ENCODE measurements at regions not wholly inside any gene's neighbourhood (a gene's known extent, or its start where the extent isn't known, plus 50 kb on each side); places are given as distances from the start of the nearest gene placed in this dataset.

- H3K4me1 ChIP-seq (ENCODE audit: control insufficient read depth in 3 of 3, insufficient read depth in 3 of 3, low read length in 3 of 3) = no peaks in the 10 kb centered on the region
- no peak overlapping the region for H3K9ac ChIP-seq (ENCODE audit: low read depth in 1 of 3, low read length in 3 of 3)
- H3K27ac ChIP-seq (ENCODE audit: low read depth, low read length) = no peak overlapping the region
- H3K9me3 ChIP-seq (ENCODE audit: control insufficient read depth in 3 of 3, low read length in 3 of 3) = no peaks in the 10 kb centered on the region
- no peaks in the 10 kb centered on the region for H3K36me3 ChIP-seq (ENCODE audit: control insufficient read depth in 3 of 3, insufficient read depth in 3 of 3, low read length in 3 of 3)
- no peak overlapping the region for H3K4me3 ChIP-seq (ENCODE audit: low read length in 3 of 3)
- H3K27me3 ChIP-seq (ENCODE audit: control insufficient read depth in 3 of 3, insufficient read depth in 3 of 3, low read length in 3 of 3) = no peaks in the 10 kb centered on the region
These were observed 835.4 kb downstream of the SEMA5A start for GRCh38 chr5:8710426-8710930.

- Histone ChIP-seq H3K9me3 (ENCODE audit: control insufficient read depth in 3 of 3, low read length in 3 of 3) (no peaks in the 10 kb centered on the region), H3K4me1 (ENCODE audit: control insufficient read depth in 3 of 3, insufficient read depth in 3 of 3, low read length in 3 of 3) (no peaks in the 10 kb centered on the region), H3K9ac (ENCODE audit: low read depth in 1 of 3, low read length in 3 of 3) (no peak overlapping the region), H3K4me3 (ENCODE audit: low read length in 3 of 3) (no peak overlapping the region), H3K27me3 (ENCODE audit: control insufficient read depth in 3 of 3, insufficient read depth in 3 of 3, low read length in 3 of 3) (no peaks in the 10 kb centered on the region), H3K36me3 (ENCODE audit: control insufficient read depth in 3 of 3, insufficient read depth in 3 of 3, low read length in 3 of 3) (no peaks in the 10 kb centered on the region), H3K27ac (ENCODE audit: low read depth, low read length) (no peak overlapping the region)
These were observed 831.7 kb downstream of the SEMA5A start for GRCh38 chr5:8714198-8714597.

- H3K4me1 ChIP-seq (ENCODE audit: control insufficient read depth in 3 of 3, insufficient read depth in 3 of 3, low read length in 3 of 3) = no peaks in the 10 kb centered on the region
- no peaks in the 10 kb centered on the region for H3K27me3 ChIP-seq (ENCODE audit: control insufficient read depth in 3 of 3, insufficient read depth in 3 of 3, low read length in 3 of 3)
- no peak overlapping the region for H3K9ac ChIP-seq (ENCODE audit: low read depth in 1 of 3, low read length in 3 of 3)
- H3K36me3 ChIP-seq (ENCODE audit: control insufficient read depth in 3 of 3, insufficient read depth in 3 of 3, low read length in 3 of 3) = no peaks in the 10 kb centered on the region
- no peaks in the 10 kb centered on the region for H3K9me3 ChIP-seq (ENCODE audit: control insufficient read depth in 3 of 3, low read length in 3 of 3)
- H3K27ac ChIP-seq (ENCODE audit: low read depth, low read length) = no peak overlapping the region
- H3K4me3 ChIP-seq (ENCODE audit: low read length in 3 of 3) = no peak overlapping the region
These were observed 831.0 kb downstream of the SEMA5A start for GRCh38 chr5:8714861-8715260.

GRCh38 chr5:8719796-8720195 is 826.1 kb downstream of the SEMA5A start:
- H3K9me3 ChIP-seq (ENCODE audit: control insufficient read depth in 3 of 3, low read length in 3 of 3) = no peaks in the 10 kb centered on the region
- H3K4me1 ChIP-seq (ENCODE audit: control insufficient read depth in 3 of 3, insufficient read depth in 3 of 3, low read length in 3 of 3) = no peaks in the 10 kb centered on the region
- no peaks in the 10 kb centered on the region for H3K36me3 ChIP-seq (ENCODE audit: control insufficient read depth in 3 of 3, insufficient read depth in 3 of 3, low read length in 3 of 3)
- no peak overlapping the region for H3K27ac ChIP-seq (ENCODE audit: low read depth, low read length)
- no peak overlapping the region for H3K9ac ChIP-seq (ENCODE audit: low read depth in 1 of 3, low read length in 3 of 3)
- H3K27me3 ChIP-seq (ENCODE audit: control insufficient read depth in 3 of 3, insufficient read depth in 3 of 3, low read length in 3 of 3) = no peaks in the 10 kb centered on the region
- H3K4me3 ChIP-seq (ENCODE audit: low read length in 3 of 3) = no peak overlapping the region

GRCh38 chr5:8720506-8720905 is 825.4 kb downstream of the SEMA5A start:
- Histone ChIP-seq H3K9me3 (ENCODE audit: control insufficient read depth in 3 of 3, low read length in 3 of 3) (no peaks in the 10 kb centered on the region), H3K36me3 (ENCODE audit: control insufficient read depth in 3 of 3, insufficient read depth in 3 of 3, low read length in 3 of 3) (no peaks in the 10 kb centered on the region), H3K4me3 (ENCODE audit: low read length in 3 of 3) (no peak overlapping the region), H3K9ac (ENCODE audit: low read depth in 1 of 3, low read length in 3 of 3) (no peak overlapping the region), H3K27ac (ENCODE audit: low read depth, low read length) (no peak overlapping the region), H3K27me3 (ENCODE audit: control insufficient read depth in 3 of 3, insufficient read depth in 3 of 3, low read length in 3 of 3) (no peaks in the 10 kb centered on the region), H3K4me1 (ENCODE audit: control insufficient read depth in 3 of 3, insufficient read depth in 3 of 3, low read length in 3 of 3) (no peaks in the 10 kb centered on the region)

- Histone ChIP-seq H3K9ac (ENCODE audit: low read depth in 1 of 3, low read length in 3 of 3) (no peak overlapping the region), H3K4me1 (ENCODE audit: control insufficient read depth in 3 of 3, insufficient read depth in 3 of 3, low read length in 3 of 3) (no peaks in the 10 kb centered on the region), H3K9me3 (ENCODE audit: control insufficient read depth in 3 of 3, low read length in 3 of 3) (no peaks in the 10 kb centered on the region), H3K36me3 (ENCODE audit: control insufficient read depth in 3 of 3, insufficient read depth in 3 of 3, low read length in 3 of 3) (no peaks in the 10 kb centered on the region), H3K4me3 (ENCODE audit: low read length in 3 of 3) (no peak overlapping the region), H3K27ac (ENCODE audit: low read depth, low read length) (no peak overlapping the region), H3K27me3 (ENCODE audit: control insufficient read depth in 3 of 3, insufficient read depth in 3 of 3, low read length in 3 of 3) (no peaks in the 10 kb centered on the region)
These were observed 824.3 kb downstream of the SEMA5A start for GRCh38 chr5:8721536-8721935.

GRCh38 chr5:8726383-8727036 is 819.4 kb downstream of the SEMA5A start:
- no peaks in the 10 kb centered on the region for H3K9me3 ChIP-seq (ENCODE audit: control insufficient read depth in 3 of 3, low read length in 3 of 3)
- no peak overlapping the region for H3K4me3 ChIP-seq (ENCODE audit: low read length in 3 of 3)
- H3K9ac ChIP-seq (ENCODE audit: low read depth in 1 of 3, low read length in 3 of 3) = no peak overlapping the region
- no peak overlapping the region for H3K27ac ChIP-seq (ENCODE audit: low read depth, low read length)
- no peaks in the 10 kb centered on the region for H3K36me3 ChIP-seq (ENCODE audit: control insufficient read depth in 3 of 3, insufficient read depth in 3 of 3, low read length in 3 of 3)
- H3K27me3 ChIP-seq (ENCODE audit: control insufficient read depth in 3 of 3, insufficient read depth in 3 of 3, low read length in 3 of 3) = no peaks in the 10 kb centered on the region
- H3K4me1 ChIP-seq (ENCODE audit: control insufficient read depth in 3 of 3, insufficient read depth in 3 of 3, low read length in 3 of 3) = no peaks in the 10 kb centered on the region

GRCh38 chr5:8727396-8727795 is 818.5 kb downstream of the SEMA5A start:
- no peaks in the 10 kb centered on the region for H3K4me1 ChIP-seq (ENCODE audit: control insufficient read depth in 3 of 3, insufficient read depth in 3 of 3, low read length in 3 of 3)
- H3K27ac ChIP-seq (ENCODE audit: low read depth, low read length) = no peak overlapping the region
- no peaks in the 10 kb centered on the region for H3K36me3 ChIP-seq (ENCODE audit: control insufficient read depth in 3 of 3, insufficient read depth in 3 of 3, low read length in 3 of 3)
- H3K9ac ChIP-seq (ENCODE audit: low read depth in 1 of 3, low read length in 3 of 3) = no peak overlapping the region
- H3K9me3 ChIP-seq (ENCODE audit: control insufficient read depth in 3 of 3, low read length in 3 of 3) = no peaks in the 10 kb centered on the region
- no peak overlapping the region for H3K4me3 ChIP-seq (ENCODE audit: low read length in 3 of 3)
- H3K27me3 ChIP-seq (ENCODE audit: control insufficient read depth in 3 of 3, insufficient read depth in 3 of 3, low read length in 3 of 3) = no peaks in the 10 kb centered on the region

GRCh38 chr5:8729437-8729836 is 816.4 kb downstream of the SEMA5A start:
- Histone ChIP-seq H3K27me3 (ENCODE audit: control insufficient read depth in 3 of 3, insufficient read depth in 3 of 3, low read length in 3 of 3) (no peaks in the 10 kb centered on the region), H3K27ac (ENCODE audit: low read depth, low read length) (no peak overlapping the region), H3K9me3 (ENCODE audit: control insufficient read depth in 3 of 3, low read length in 3 of 3) (no peaks in the 10 kb centered on the region), H3K4me1 (ENCODE audit: control insufficient read depth in 3 of 3, insufficient read depth in 3 of 3, low read length in 3 of 3) (no peaks in the 10 kb centered on the region), H3K4me3 (ENCODE audit: low read length in 3 of 3) (no peak overlapping the region), H3K36me3 (ENCODE audit: control insufficient read depth in 3 of 3, insufficient read depth in 3 of 3, low read length in 3 of 3) (no peaks in the 10 kb centered on the region), H3K9ac (ENCODE audit: low read depth in 1 of 3, low read length in 3 of 3) (no peak overlapping the region)

- no peaks in the 10 kb centered on the region for H3K4me1 ChIP-seq (ENCODE audit: control insufficient read depth in 3 of 3, insufficient read depth in 3 of 3, low read length in 3 of 3)
- H3K27me3 ChIP-seq (ENCODE audit: control insufficient read depth in 3 of 3, insufficient read depth in 3 of 3, low read length in 3 of 3) = no peaks in the 10 kb centered on the region
- no peak overlapping the region for H3K27ac ChIP-seq (ENCODE audit: low read depth, low read length)
- H3K36me3 ChIP-seq (ENCODE audit: control insufficient read depth in 3 of 3, insufficient read depth in 3 of 3, low read length in 3 of 3) = no peaks in the 10 kb centered on the region
- no peak overlapping the region for H3K4me3 ChIP-seq (ENCODE audit: low read length in 3 of 3)
- H3K9me3 ChIP-seq (ENCODE audit: control insufficient read depth in 3 of 3, low read length in 3 of 3) = no peaks in the 10 kb centered on the region
- H3K9ac ChIP-seq (ENCODE audit: low read depth in 1 of 3, low read length in 3 of 3) = no peak overlapping the region
These were observed 815.7 kb downstream of the SEMA5A start for GRCh38 chr5:8730194-8730593.

Data from skeletal muscle tissue (tissue), 3 donors.